HCT116 (cell line): ENCODE measurements at regions not wholly inside any gene's neighbourhood (a gene's known extent, or its start where the extent isn't known, plus 50 kb on each side); places are given as distances from the start of the nearest gene placed in this dataset.

Experiments
- ATF3 ChIP-seq: IDR thresholded peaks from 2 replicates; pipeline ENCODE4 v1.6.1; 2012
- CTCF ChIP-seq, 3 experiments: fragments of 200-600 bp in 1 of 3; sonication (generic) in 1 of 3; IDR thresholded peaks in 2 of 3; conservative IDR thresholded peaks in 1 of 3; 2 replicates each; pipeline ENCODE4 v1.5.1; 2012 to 2017; ENCODE audit warnings: low read depth in 2 of 3, low read length in 2 of 3, antibody characterized with exemption in 1 of 3, borderline replicate concordance in 1 of 3, control low read depth in 1 of 3, mild to moderate bottlenecking in 1 of 3, mixed read lengths in 1 of 3, mixed run types in 1 of 3, moderate library complexity in 1 of 3; ENCODE audit not compliant: insufficient read depth in 1 of 3
- EGR1 ChIP-seq: IDR thresholded peaks from 2 replicates; pipeline ENCODE4 v1.6.1; 2012; ENCODE audit warnings: low read depth
- EZH2 ChIP-seq: fragments of 200-600 bp; sonication (generic); IDR thresholded peaks from 2 replicates; pipeline ENCODE4 v1.6.1; 2017; ENCODE audit warnings: antibody characterized with exemption, mixed run types
- EZH2phosphoT487 ChIP-seq: fragments of 200-600 bp; IDR thresholded peaks from 2 replicates; pipeline ENCODE4 v1.6.1; 2018; ENCODE audit warnings: antibody characterized with exemption, borderline replicate concordance
- FOSL1 ChIP-seq: IDR thresholded peaks from 2 replicates; pipeline ENCODE4 v1.6.1; 2012; ENCODE audit warnings: low read depth
- JUND ChIP-seq: IDR thresholded peaks from 2 replicates; pipeline ENCODE4 v1.6.1; 2012
- POLR2A ChIP-seq: IDR thresholded peaks from 2 replicates; pipeline ENCODE4 v1.7.0; 2011; ENCODE audit warnings: borderline replicate concordance; ENCODE audit not compliant: insufficient read depth, insufficient read length; ENCODE audit errors: extremely low read depth
- RAD21 ChIP-seq: IDR thresholded peaks from 2 replicates; pipeline ENCODE4 v1.6.1; 2012; ENCODE audit warnings: low read depth, mild to moderate bottlenecking
- SIN3A ChIP-seq: IDR thresholded peaks from 2 replicates; pipeline ENCODE4 v1.6.1; 2012; ENCODE audit warnings: low read depth
- ZNF274 ChIP-seq: fragments of 200-500 bp; sonication (Bioruptor generic); IDR thresholded peaks from 2 replicates; pipeline ENCODE4 v1.6.1; 2014; ENCODE audit warnings: mild to moderate bottlenecking, low read depth, low read length, inconsistent platforms

- no peak for TF ChIP-seq CTCF (IDR thresholded peaks at IDR 0.05 in 2 of 3, conservative IDR thresholded peaks at IDR 0.05 in 1 of 3; ENCODE audit: borderline replicate concordance in 1 of 3, insufficient read depth in 1 of 3, low read depth in 2 of 3, low read length in 2 of 3)
- no peak for TF ChIP-seq ZNF274
- TF ChIP-seq POLR2A = no peak
- TF ChIP-seq ATF3 = no peak
- no peak for TF ChIP-seq SIN3A
- TF ChIP-seq EZH2 = no peak
- no peak for TF ChIP-seq RAD21
- no peak for TF ChIP-seq JUND
- no peak for TF ChIP-seq FOSL1
- no peak for TF ChIP-seq EGR1
- TF ChIP-seq EZH2phosphoT487 = no peak
Measured at GRCh38 chr3:177346878-177347277, 149.6 kb upstream of the TBL1XR1 start.
